Psoas muscle (tissue), 7 donors: ENCODE measurements at regions not wholly inside any gene's neighbourhood (a gene's known extent, or its start where the extent isn't known, plus 50 kb on each side); places are given as distances from the start of the nearest gene placed in this dataset.
A peak's percentile ranks its signal among the peaks of the same experiment; 100 is the strongest.
"Not testable (repeated sequence)": the region's sequence is repeated elsewhere in the genome, so short reads cannot be mapped to it uniquely, and the experiment has no call there.

Experiments
- ATAC-seq, 4 donors: fragments of 200-7000 bp; cut with Tn5 transposase; one replicate each; pipeline ENCODE4 v1.9.1; 2020; ENCODE audit warnings: moderate library complexity in 3 of 4, mild to moderate bottlenecking in 2 of 4
- DNase-seq, 2 donors: peaks; one replicate each; pipeline ENCODE4 v3.0.0-alpha.2; 2020
- H3K27ac ChIP-seq: fragments of 200-600 bp; one replicate; pipeline ENCODE4 v1.8.0; 2022
- H3K27me3 ChIP-seq, 3 donors: fragments of 200-600 bp in 1 of 3; one replicate each; pipeline versions ENCODE4 v1.6.1 to v1.8.0; 2013 to 2022; ENCODE audit warnings: low read length in 2 of 3, mild to moderate bottlenecking in 2 of 3, moderate library complexity in 1 of 3; ENCODE audit not compliant: insufficient read depth in 3 of 3
- H3K36me3 ChIP-seq, 2 donors: fragments of 200-600 bp in 1 of 2; one replicate each; pipeline versions ENCODE4 v1.6.1 to v1.8.0; 2013 to 2022; ENCODE audit warnings: low read depth in 1 of 2, mild to moderate bottlenecking in 1 of 2, moderate library complexity in 1 of 2; ENCODE audit not compliant: insufficient read depth in 1 of 2
- H3K4me1 ChIP-seq: fragments of 200-600 bp; one replicate; pipeline ENCODE4 v1.8.0; 2022
- H3K4me3 ChIP-seq: fragments of 200-600 bp; one replicate; pipeline ENCODE4 v1.8.0; 2022; ENCODE audit warnings: mild to moderate bottlenecking
- H3K9me3 ChIP-seq: fragments of 200-600 bp; one replicate; pipeline ENCODE4 v1.8.0; 2022
- CTCF ChIP-seq: fragments of 200-600 bp; IDR thresholded peaks from one replicate; pipeline ENCODE4 v1.8.0; 2022; ENCODE audit warnings: antibody characterized with exemption
- WGBS, 3 donors: extraction: QIAGEN DNeasy Blood & Tissue Kit; methylation state at CpG; one replicate each; pipeline versions ENCODE4 v1.1.6 to v1.1.7; 2013; 5-methylcytosine and 5-hydroxymethylcytosine counted together
- intact Hi-C, 2 donors: fragments of 100-400 bp; cut with DNase I; formaldehyde crosslinking; loops; one replicate each; pipeline versions ENCODE4 v1.11.0 to v1.14.2; 2022
- donor health status: healthy with polysubstance abuse.
- donor health status: DM: no; HTN: no; CAD: no; lungs with moderate emphysema.
- donor health status: Bipolar disorder and iron deficiency.
- donor health status: healthy.
- donor health status: DM: yes; HTN: yes; CAD: no.
- donor health status: DM: no; HTN: no; CAD: no.
- donor health status: DM: yes; HTN: yes; CAD: no.

GRCh38 chr5:118590806-118591205 is 397.5 kb downstream of the DTWD2 start:
- Histone ChIP-seq H3K27ac (no peak overlapping the region), H3K9me3 (no peaks in the 10 kb centered on the region), H3K27me3 (peaks cover 0 to 4% (median 2%) of the 10 kb centered on the region in 3 donors), H3K36me3 (no peaks in the 10 kb centered on the region), H3K4me1 (no peaks in the 10 kb centered on the region), H3K4me3 (no peak overlapping the region)
- no peak for DNase-seq
- no peak for ATAC-seq
- no peak for TF ChIP-seq CTCF
- intact Hi-C loops, result no loop called here
- WGBS, 3 donors, result 88 to 95% (median 92%) methylated on average over 2 of the region's 2 CpGs

GRCh38 chr5:118580949-118581348 is 407.4 kb downstream of the DTWD2 start:
- no peak for TF ChIP-seq CTCF
- intact Hi-C loops, result no loop called here
- ATAC-seq (no peak), DNase-seq (no peak)
- Histone ChIP-seq H3K27me3 (no peaks in the 10 kb centered on the region), H3K36me3 (no peaks in the 10 kb centered on the region), H3K27ac (no peak overlapping the region), H3K4me1 (no peaks in the 10 kb centered on the region), H3K9me3 (no peaks in the 10 kb centered on the region), H3K4me3 (no peak overlapping the region)
- WGBS, 3 donors, result 60 to 71% (median 69%) methylated on average over 5 of the region's 5 CpGs

- no peak overlapping the region for H3K4me3 ChIP-seq
- no peak for DNase-seq
- intact Hi-C loops, result no loop called here
- TF ChIP-seq CTCF, result no peak
- H3K36me3 ChIP-seq, result no peaks in the 10 kb centered on the region
- no peaks in the 10 kb centered on the region for H3K4me1 ChIP-seq
- WGBS, 3 donors, result 15 to 25% (median 25%) methylated on average over 3 of the region's 3 CpGs
- ATAC-seq, result peak; percentile 34 to 72 (median 50)
- no peaks in the 10 kb centered on the region for H3K27me3 ChIP-seq
- no peak overlapping the region for H3K27ac ChIP-seq
- H3K9me3 ChIP-seq, result no peaks in the 10 kb centered on the region
These were observed 410.3 kb downstream of the DTWD2 start for GRCh38 chr5:118578093-118578492.

- Histone ChIP-seq H3K27me3 (no peaks in the 10 kb centered on the region), H3K4me1 (no peaks in the 10 kb centered on the region), H3K36me3 (no peaks in the 10 kb centered on the region), H3K9me3 (no peaks in the 10 kb centered on the region), H3K4me3 (no peak overlapping the region), H3K27ac (no peak overlapping the region)
- intact Hi-C loops, result no loop called here
- ATAC-seq (no peak), DNase-seq (no peak)
- no peak for TF ChIP-seq CTCF
- 13 to 48% (median 27%) methylated on average over 1 of the region's 1 CpG for WGBS, 3 donors
These were observed 410.7 kb downstream of the DTWD2 start for GRCh38 chr5:118577621-118578020.

GRCh38 chr5:118570276-118570675 is 418.1 kb downstream of the DTWD2 start:
- ATAC-seq, H3K27me3 ChIP-seq, H3K4me3 ChIP-seq, DNase-seq, H3K4me1 ChIP-seq, H3K27ac ChIP-seq, H3K36me3 ChIP-seq, intact Hi-C loops, H3K9me3 ChIP-seq: not testable (repeated sequence)
- WGBS, 3 donors, result 87 to 96% (median 94%) methylated on average over 2 of the region's 2 CpGs

- H3K36me3 ChIP-seq, H3K27ac ChIP-seq, H3K9me3 ChIP-seq, H3K4me1 ChIP-seq, H3K27me3 ChIP-seq, H3K4me3 ChIP-seq, DNase-seq, intact Hi-C loops, ATAC-seq: not testable (repeated sequence)
- 96 to 100% (median 99%) methylated on average over 1 of the region's 1 CpG for WGBS, 3 donors
These were observed 418.8 kb downstream of the DTWD2 start for GRCh38 chr5:118569596-118569995.
